IPS DF 4.7 (cell line): ENCODE measurements at regions not wholly inside any gene's neighbourhood (a gene's known extent, or its start where the extent isn't known, plus 50 kb on each side); places are given as distances from the start of the nearest gene placed in this dataset.

Experiments used
- DNase-seq: peaks from one replicate; pipeline ENCODE4 v3.0.0-alpha.2; 2013; ENCODE audit warnings: low spot score; ENCODE audit errors: extremely low read depth

- DNase-seq: no peak
Observed at GRCh38 chr5:6914347-6914746, 201.1 kb downstream of the TENT4A start.

- DNase-seq: no peak
Observed at GRCh38 chr5:6915574-6915973, 202.3 kb downstream of the TENT4A start.

GRCh38 chr5:6918255-6918654, 205.0 kb downstream of the TENT4A start:
- DNase-seq: no peak

- no peak for DNase-seq
Observed at GRCh38 chr5:6920628-6921256, 207.5 kb downstream of the TENT4A start.

GRCh38 chr5:6926491-6927038, 213.3 kb downstream of the TENT4A start:
- DNase-seq: no peak

GRCh38 chr5:6936031-6936430, 222.8 kb downstream of the TENT4A start:
- DNase-seq: no peak

- DNase-seq: no peak
Observed at GRCh38 chr5:6937677-6938076, 224.4 kb downstream of the TENT4A start.

GRCh38 chr5:6941631-6942030, 228.4 kb downstream of the TENT4A start:
- no peak for DNase-seq

- DNase-seq: no peak
Observed at GRCh38 chr5:6943197-6944112, 230.2 kb downstream of the TENT4A start.

- no peak for DNase-seq
Observed at GRCh38 chr5:6948562-6948961, 235.3 kb downstream of the TENT4A start.

- DNase-seq: no peak
Observed at GRCh38 chr5:6949230-6949629, 236.0 kb downstream of the TENT4A start.

- DNase-seq: no peak
Observed at GRCh38 chr5:6950250-6950649, 237.0 kb downstream of the TENT4A start.

- no peak for DNase-seq
Observed at GRCh38 chr5:6950860-6951259, 237.6 kb downstream of the TENT4A start.

- DNase-seq: no peak
Observed at GRCh38 chr5:6961123-6961522, 247.9 kb downstream of the TENT4A start.

GRCh38 chr5:6961837-6962635, 248.8 kb downstream of the TENT4A start:
- DNase-seq: no peak

- DNase-seq: no peak
Observed at GRCh38 chr5:6976971-6977370, 263.7 kb downstream of the TENT4A start.

- DNase-seq: no peak
Observed at GRCh38 chr5:6979061-6979460, 265.8 kb downstream of the TENT4A start.

- DNase-seq: no peak
Observed at GRCh38 chr5:6989230-6989629, 276.0 kb downstream of the TENT4A start.

- no peak for DNase-seq
Observed at GRCh38 chr5:6994097-6994496, 280.9 kb downstream of the TENT4A start.

- DNase-seq: no peak
Observed at GRCh38 chr5:6995115-6995514, 281.9 kb downstream of the TENT4A start.

- no peak for DNase-seq
Observed at GRCh38 chr5:7000310-7000709, 287.1 kb downstream of the TENT4A start.

- DNase-seq: no peak
Observed at GRCh38 chr5:7010591-7010990, 297.4 kb downstream of the TENT4A start.
